ENCODE measurements at regions not wholly inside any gene's neighbourhood (a gene's known extent, or its start where the extent isn't known, plus 50 kb on each side); places are given as distances from the start of the nearest gene placed in this dataset.
"Not testable (repeated sequence)": the region's sequence is repeated elsewhere in the genome, so short reads cannot be mapped to it uniquely, and the experiment has no call there.

GRCh38 chr6:51224580-51225240, 406.0 kb downstream of the TFAP2B start (continued):
- not testable (repeated sequence) for TF ChIP-seq FOXA1 (IDR thresholded peaks at IDR 0.05)
- TF ChIP-seq FOXA1 (CRISPR knock-in tag; IDR thresholded peaks at IDR 0.05) (peak; percentile 78), GABPB1 (CRISPR knock-in tag; IDR thresholded peaks at IDR 0.05) (0 out of 2 replicates have a peak, but pooled peaks have one; percentile 21), MYC (CRISPR knock-in tag; IDR thresholded peaks at IDR 0.05; ENCODE audit: borderline replicate concordance) (peak; percentile 16; the same call in 1 of the 2 replicates), CEBPG (CRISPR knock-in tag; IDR thresholded peaks at IDR 0.05) (0 out of 2 replicates have a peak, but pooled peaks have one; percentile 28), CEBPB (IDR thresholded peaks at IDR 0.05; ENCODE audit: borderline replicate concordance, low read depth, low read length) (peak; percentile 27; the same call in 1 of the 2 replicates), HOXA3 (CRISPR knock-in tag; IDR thresholded peaks at IDR 0.05) (peak; percentile 27; the same call in 1 of the 2 replicates), CTCF (CRISPR knock-in tag; IDR thresholded peaks at IDR 0.05) (peak; percentile 9; the same call in 1 of the 2 replicates), HNF4A (CRISPR knock-in tag; IDR thresholded peaks at IDR 0.05) (peak; percentile 49), ZNF687 (CRISPR knock-in tag; IDR thresholded peaks at IDR 0.05) (peak; percentile 29)
